Uterus (tissue), 2 donors: ENCODE measurements at regions not wholly inside any gene's neighbourhood (a gene's known extent, or its start where the extent isn't known, plus 50 kb on each side); places are given as distances from the start of the nearest gene placed in this dataset.

Experiments used
- CTCF ChIP-seq, 4 experiments: fragments of 200-600 bp in 2 of 4; fragments of 450-650 bp in 2 of 4; sonication (generic) in 2 of 4; IDR thresholded peaks; one replicate each; pipeline ENCODE4 v1.5.1; 2016 to 2019; ENCODE audit warnings: antibody characterized with exemption in 4 of 4, mild to moderate bottlenecking in 2 of 4, moderate library complexity in 1 of 4
- POLR2A ChIP-seq, 2 donors: fragments of 450-650 bp; IDR thresholded peaks; one replicate each; pipeline ENCODE4 v1.6.1; 2016; ENCODE audit warnings: antibody characterized with exemption in 2 of 2, mild to moderate bottlenecking in 1 of 2, moderate library complexity in 1 of 2

- TF ChIP-seq CTCF (IDR thresholded peaks at IDR 0.05) (no peak), POLR2A (IDR thresholded peaks at IDR 0.05) (no peak)
Measured at GRCh38 chr3:17844236-17844635, 101.8 kb upstream of the TBC1D5 start.
